ENCODE measurements at regions not wholly inside any gene's neighbourhood (a gene's known extent, or its start where the extent isn't known, plus 50 kb on each side); places are given as distances from the start of the nearest gene placed in this dataset.

DNA sequence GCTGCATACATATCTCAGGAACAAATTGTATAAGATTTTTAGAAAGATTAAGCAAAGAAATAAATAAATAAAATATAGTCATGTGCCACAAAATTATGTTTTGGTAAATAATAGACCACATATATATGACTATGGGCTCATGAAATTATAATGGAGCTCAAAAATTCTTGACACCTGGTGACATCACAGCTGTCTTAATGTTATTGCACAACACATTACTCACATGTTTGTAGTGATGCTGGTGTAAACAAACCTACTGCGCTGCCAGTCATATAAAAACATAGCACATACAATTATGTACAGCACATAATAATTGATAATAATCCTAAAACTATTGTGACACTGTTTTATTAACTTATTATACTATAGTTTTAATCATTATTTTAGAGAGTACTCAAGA lies 1159.1 kb downstream of the SI start:
- TF ChIP-seq, protein P1, sequence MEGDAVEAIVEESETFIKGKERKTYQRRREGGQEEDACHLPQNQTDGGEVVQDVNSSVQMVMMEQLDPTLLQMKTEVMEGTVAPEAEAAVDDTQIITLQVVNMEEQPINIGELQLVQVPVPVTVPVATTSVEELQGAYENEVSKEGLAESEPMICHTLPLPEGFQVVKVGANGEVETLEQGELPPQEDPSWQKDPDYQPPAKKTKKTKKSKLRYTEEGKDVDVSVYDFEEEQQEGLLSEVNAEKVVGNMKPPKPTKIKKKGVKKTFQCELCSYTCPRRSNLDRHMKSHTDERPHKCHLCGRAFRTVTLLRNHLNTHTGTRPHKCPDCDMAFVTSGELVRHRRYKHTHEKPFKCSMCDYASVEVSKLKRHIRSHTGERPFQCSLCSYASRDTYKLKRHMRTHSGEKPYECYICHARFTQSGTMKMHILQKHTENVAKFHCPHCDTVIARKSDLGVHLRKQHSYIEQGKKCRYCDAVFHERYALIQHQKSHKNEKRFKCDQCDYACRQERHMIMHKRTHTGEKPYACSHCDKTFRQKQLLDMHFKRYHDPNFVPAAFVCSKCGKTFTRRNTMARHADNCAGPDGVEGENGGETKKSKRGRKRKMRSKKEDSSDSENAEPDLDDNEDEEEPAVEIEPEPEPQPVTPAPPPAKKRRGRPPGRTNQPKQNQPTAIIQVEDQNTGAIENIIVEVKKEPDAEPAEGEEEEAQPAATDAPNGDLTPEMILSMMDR (IDR thresholded peaks at IDR 0.05 in 4 of 5, conservative IDR thresholded peaks at IDR 0.05 in 1 of 5): no peak
- no peak for TF ChIP-seq POLR2A (IDR thresholded peaks at IDR 0.05)

Measured in gastrocnemius medialis (tissue), 4 donors.